Stimulated activated memory B cell treated with anti-CD40 and anti-IgM and Interleukin-4, amounts not matched to agents 10 μg/mL and 1 μg/mL and 100 μg/mL, for 72 hours (primary cell): ENCODE measurements at regions not wholly inside any gene's neighbourhood (a gene's known extent, or its start where the extent isn't known, plus 50 kb on each side); places are given as distances from the start of the nearest gene placed in this dataset.

Experiments used
- ATAC-seq: fragments of 150-1000 bp; cut with Tn5 transposase; 2 replicates; pipeline ENCODE4 v1.10.0; 2021
- H3K27ac Mint-ChIP-seq: one replicate; pipeline ENCODE4 v1.8.0; 2022; ENCODE audit warnings: mild to moderate bottlenecking, mixed read lengths
- H3K27me3 Mint-ChIP-seq: one replicate; pipeline ENCODE4 v1.8.0; 2022; ENCODE audit warnings: mixed read lengths
- H3K36me3 Mint-ChIP-seq: one replicate; pipeline ENCODE4 v1.8.0; 2022; ENCODE audit warnings: mixed read lengths
- H3K4me1 Mint-ChIP-seq: one replicate; pipeline ENCODE4 v1.8.0; 2022; ENCODE audit warnings: mixed read lengths
- H3K4me3 Mint-ChIP-seq: one replicate; pipeline ENCODE4 v1.8.0; 2022; ENCODE audit warnings: mild to moderate bottlenecking, moderate library complexity, mixed read lengths
- H3K9me3 Mint-ChIP-seq: one replicate; pipeline ENCODE4 v1.8.0; 2022; ENCODE audit warnings: mixed read lengths

DNA sequence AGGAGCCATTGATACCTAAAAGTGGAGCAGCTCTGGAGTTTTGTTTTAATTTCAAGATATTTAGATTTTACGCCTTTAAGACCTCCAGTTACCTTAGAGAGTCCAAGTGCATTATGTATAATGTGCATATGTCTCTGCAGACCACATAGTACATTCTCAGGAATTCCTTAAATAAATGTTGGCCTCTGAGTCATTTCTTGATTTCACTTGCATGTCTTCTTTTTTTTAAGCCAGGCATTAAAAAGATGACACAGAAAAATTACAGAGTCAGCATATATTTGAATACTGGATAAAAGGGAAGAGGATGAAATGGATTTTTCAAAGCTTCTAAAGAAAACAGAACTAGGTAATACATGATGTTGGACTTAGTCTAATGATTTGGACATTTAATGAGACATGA is 125.2 kb downstream of the TMCO5A start:
- H3K4me3 Mint-ChIP-seq, result peak overlapping the region; percentile 13
- peaks cover 31% of the 10 kb centered on the region for H3K4me1 Mint-ChIP-seq
- H3K36me3 Mint-ChIP-seq, result no peaks in the 10 kb centered on the region
- H3K27ac Mint-ChIP-seq, result peak overlapping the region; percentile 56
- peak; percentile 66 for ATAC-seq
- no peaks in the 10 kb centered on the region for H3K9me3 Mint-ChIP-seq
- no peaks in the 10 kb centered on the region for H3K27me3 Mint-ChIP-seq

DNA sequence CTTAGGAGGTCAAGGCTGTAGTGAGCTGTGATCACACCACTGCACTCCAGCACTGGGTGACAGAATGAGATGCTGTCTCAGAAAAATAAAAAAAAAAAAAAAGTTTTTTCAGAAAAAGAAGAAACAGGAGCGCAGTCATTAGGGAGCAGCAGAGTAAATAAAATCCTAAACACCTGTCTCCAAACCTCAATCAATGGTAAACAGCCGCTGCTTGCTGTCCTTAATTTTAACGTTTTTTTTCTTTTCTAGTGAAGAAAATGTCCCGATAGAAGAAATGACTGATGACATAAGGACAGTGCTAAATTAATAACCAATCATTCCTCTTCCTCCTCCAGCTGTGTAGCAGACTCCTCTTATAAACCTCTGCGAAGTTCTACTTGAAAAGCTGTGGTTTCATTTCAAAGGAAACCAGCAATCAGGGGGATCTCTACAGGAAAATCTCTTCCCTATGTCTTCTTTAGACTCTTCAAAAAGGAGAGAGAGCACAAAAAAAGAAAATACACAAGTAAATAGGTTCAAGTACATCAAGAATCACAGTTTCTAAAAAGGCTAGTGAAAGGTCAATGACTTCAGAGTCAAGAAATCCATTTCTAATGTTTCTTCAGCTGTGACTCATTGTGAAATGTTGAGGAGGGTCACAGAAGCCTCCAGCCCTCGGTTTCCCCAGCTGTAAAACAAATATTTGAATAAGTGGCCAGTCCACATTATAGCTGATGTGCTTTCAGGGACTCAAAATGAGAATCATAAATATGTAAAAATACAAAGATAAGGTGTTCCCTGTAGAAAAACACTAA is 127.6 kb downstream of the TMCO5A start:
- Mint-ChIP-seq H3K9me3 (no peaks in the 10 kb centered on the region), H3K4me3 (no peak overlapping the region), H3K4me1 (peaks cover 33% of the 10 kb centered on the region), H3K27ac (no peak overlapping the region), H3K27me3 (peaks cover 13% of the 10 kb centered on the region), H3K36me3 (no peaks in the 10 kb centered on the region)
- ATAC-seq, result no peak

DNA sequence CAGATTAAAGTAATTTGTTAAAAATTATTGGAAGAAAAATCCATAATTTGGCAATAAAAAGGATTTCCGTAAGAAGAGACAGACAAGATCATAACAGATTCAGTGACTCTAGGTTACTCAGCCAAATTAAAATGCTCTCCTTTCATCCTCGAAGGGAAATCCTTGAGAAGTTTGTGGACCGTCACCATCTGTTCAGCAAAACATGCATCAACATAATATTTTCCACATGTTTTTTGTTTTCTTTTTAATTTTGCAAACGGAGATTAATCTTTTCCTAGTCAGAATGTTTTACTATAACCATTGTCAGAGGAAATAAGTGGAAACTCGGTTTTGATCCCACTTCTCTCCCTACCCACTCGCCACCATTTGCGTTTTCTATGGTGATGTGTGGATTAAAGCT is 128.3 kb downstream of the TMCO5A start:
- H3K27ac Mint-ChIP-seq, result no peak overlapping the region
- H3K36me3 Mint-ChIP-seq, result no peaks in the 10 kb centered on the region
- H3K27me3 Mint-ChIP-seq, result peaks cover 13% of the 10 kb centered on the region
- H3K4me3 Mint-ChIP-seq, result no peak overlapping the region
- H3K9me3 Mint-ChIP-seq, result no peaks in the 10 kb centered on the region
- no peak for ATAC-seq
- H3K4me1 Mint-ChIP-seq, result peaks cover 28% of the 10 kb centered on the region

GRCh38 chr15:38065721-38066345 is 131.4 kb downstream of the TMCO5A start:
- peaks cover 13% of the 10 kb centered on the region for H3K27me3 Mint-ChIP-seq
- no peak for ATAC-seq
- H3K4me1 Mint-ChIP-seq, result peaks cover 27% of the 10 kb centered on the region
- no peak overlapping the region for H3K27ac Mint-ChIP-seq
- no peaks in the 10 kb centered on the region for H3K9me3 Mint-ChIP-seq
- H3K36me3 Mint-ChIP-seq, result no peaks in the 10 kb centered on the region
- H3K4me3 Mint-ChIP-seq, result no peak overlapping the region

- no peaks in the 10 kb centered on the region for H3K36me3 Mint-ChIP-seq
- H3K27me3 Mint-ChIP-seq, result peaks cover 13% of the 10 kb centered on the region
- ATAC-seq, result no peak
- no peak overlapping the region for H3K27ac Mint-ChIP-seq
- no peak overlapping the region for H3K4me3 Mint-ChIP-seq
- no peaks in the 10 kb centered on the region for H3K9me3 Mint-ChIP-seq
- H3K4me1 Mint-ChIP-seq, result peaks cover 32% of the 10 kb centered on the region
Observed at GRCh38 chr15:38066612-38067011, 132.2 kb downstream of the TMCO5A start.

- Mint-ChIP-seq H3K9me3 (no peaks in the 10 kb centered on the region), H3K4me1 (peaks cover 50% of the 10 kb centered on the region), H3K27me3 (peaks cover 13% of the 10 kb centered on the region), H3K4me3 (no peak overlapping the region), H3K36me3 (no peaks in the 10 kb centered on the region), H3K27ac (peak overlapping the region; percentile 60)
- peak; percentile 75 for ATAC-seq
Observed at GRCh38 chr15:38068626-38069391, 134.4 kb downstream of the TMCO5A start.

DNA sequence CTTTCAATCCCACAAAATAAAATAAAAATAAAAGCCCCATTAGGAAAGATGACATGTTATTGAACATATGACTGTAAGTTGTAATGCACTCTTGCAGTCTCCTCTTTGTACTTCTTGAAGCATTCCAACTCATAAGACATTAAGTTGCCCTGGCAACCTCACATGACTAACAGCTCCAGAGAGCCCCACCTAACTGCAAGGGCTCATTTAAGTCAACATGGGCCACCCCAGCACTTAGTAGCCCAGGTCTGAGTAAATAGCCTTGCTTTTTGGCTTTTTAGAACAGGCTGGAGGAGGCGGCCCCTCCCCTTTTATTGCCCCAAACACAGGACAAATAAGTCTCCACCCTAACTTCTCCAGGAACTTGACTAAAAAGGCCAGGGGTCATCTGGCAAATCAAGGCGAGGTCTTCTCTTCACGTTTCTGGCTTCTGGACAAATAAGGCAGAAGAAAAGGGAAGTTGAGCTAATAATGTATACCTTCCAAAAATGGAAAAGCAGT is 135.1 kb downstream of the TMCO5A start:
- Mint-ChIP-seq H3K9me3 (no peaks in the 10 kb centered on the region), H3K27me3 (peaks cover 13% of the 10 kb centered on the region), H3K4me3 (no peak overlapping the region), H3K27ac (peak overlapping the region; percentile 60), H3K4me1 (peaks cover 50% of the 10 kb centered on the region), H3K36me3 (no peaks in the 10 kb centered on the region)
- no peak for ATAC-seq

DNA sequence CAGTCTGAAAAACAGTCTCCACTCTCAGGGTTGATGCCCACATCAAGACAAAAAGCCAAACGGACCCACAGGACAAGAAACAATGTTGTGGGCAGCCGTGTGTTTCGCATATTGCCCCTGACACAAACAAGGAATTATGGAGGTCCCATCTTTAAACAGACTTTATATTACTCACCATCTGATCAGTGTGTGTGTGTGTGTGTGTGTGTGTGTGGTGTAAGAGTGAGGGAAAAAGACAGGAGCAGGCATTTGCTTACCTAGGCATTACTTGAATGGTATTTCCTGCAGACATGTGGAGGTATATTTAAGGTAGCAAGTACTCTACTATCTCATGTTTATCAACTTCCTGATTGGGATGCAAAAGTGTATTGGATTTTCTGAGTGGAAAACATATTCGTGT is 136.3 kb downstream of the TMCO5A start:
- peaks cover 8% of the 10 kb centered on the region for H3K27me3 Mint-ChIP-seq
- H3K4me3 Mint-ChIP-seq, result no peak overlapping the region
- H3K36me3 Mint-ChIP-seq, result no peaks in the 10 kb centered on the region
- peaks cover 60% of the 10 kb centered on the region for H3K4me1 Mint-ChIP-seq
- ATAC-seq, result no peak
- H3K9me3 Mint-ChIP-seq, result no peaks in the 10 kb centered on the region
- no peak overlapping the region for H3K27ac Mint-ChIP-seq

GRCh38 chr15:38071211-38071972 is 137.0 kb downstream of the TMCO5A start:
- ATAC-seq, result no peak
- Mint-ChIP-seq H3K36me3 (no peaks in the 10 kb centered on the region), H3K9me3 (no peaks in the 10 kb centered on the region), H3K4me1 (peaks cover 62% of the 10 kb centered on the region), H3K27ac (no peak overlapping the region), H3K27me3 (peaks cover 2% of the 10 kb centered on the region), H3K4me3 (no peak overlapping the region)

GRCh38 chr15:38072007-38072347 is 137.5 kb downstream of the TMCO5A start:
- H3K27ac Mint-ChIP-seq, result peak overlapping the region; percentile 85
- no peaks in the 10 kb centered on the region for H3K9me3 Mint-ChIP-seq
- no peaks in the 10 kb centered on the region for H3K27me3 Mint-ChIP-seq
- H3K4me1 Mint-ChIP-seq, result peaks cover 68% of the 10 kb centered on the region
- H3K36me3 Mint-ChIP-seq, result no peaks in the 10 kb centered on the region
- ATAC-seq, result no peak
- H3K4me3 Mint-ChIP-seq, result peak overlapping the region; percentile 80

GRCh38 chr15:38072348-38073177 is 138.1 kb downstream of the TMCO5A start:
- H3K4me1 Mint-ChIP-seq, result peaks cover 73% of the 10 kb centered on the region
- peak overlapping the region; percentile 80 for H3K4me3 Mint-ChIP-seq
- ATAC-seq, result peak; percentile 79
- H3K36me3 Mint-ChIP-seq, result no peaks in the 10 kb centered on the region
- H3K27ac Mint-ChIP-seq, result peak overlapping the region; percentile 85
- no peaks in the 10 kb centered on the region for H3K27me3 Mint-ChIP-seq
- no peaks in the 10 kb centered on the region for H3K9me3 Mint-ChIP-seq

GRCh38 chr15:38073178-38073946 is 138.9 kb downstream of the TMCO5A start:
- Mint-ChIP-seq H3K27me3 (no peaks in the 10 kb centered on the region), H3K27ac (peak overlapping the region; percentile 85), H3K4me1 (peaks cover 70% of the 10 kb centered on the region), H3K36me3 (no peaks in the 10 kb centered on the region), H3K4me3 (peak overlapping the region; percentile 80), H3K9me3 (no peaks in the 10 kb centered on the region)
- ATAC-seq, result no peak

- Mint-ChIP-seq H3K9me3 (no peaks in the 10 kb centered on the region), H3K4me3 (no peak overlapping the region), H3K27ac (no peak overlapping the region), H3K36me3 (no peaks in the 10 kb centered on the region), H3K4me1 (peaks cover 64% of the 10 kb centered on the region), H3K27me3 (no peaks in the 10 kb centered on the region)
- no peak for ATAC-seq
Observed at GRCh38 chr15:38074029-38074428, 139.6 kb downstream of the TMCO5A start.

DNA sequence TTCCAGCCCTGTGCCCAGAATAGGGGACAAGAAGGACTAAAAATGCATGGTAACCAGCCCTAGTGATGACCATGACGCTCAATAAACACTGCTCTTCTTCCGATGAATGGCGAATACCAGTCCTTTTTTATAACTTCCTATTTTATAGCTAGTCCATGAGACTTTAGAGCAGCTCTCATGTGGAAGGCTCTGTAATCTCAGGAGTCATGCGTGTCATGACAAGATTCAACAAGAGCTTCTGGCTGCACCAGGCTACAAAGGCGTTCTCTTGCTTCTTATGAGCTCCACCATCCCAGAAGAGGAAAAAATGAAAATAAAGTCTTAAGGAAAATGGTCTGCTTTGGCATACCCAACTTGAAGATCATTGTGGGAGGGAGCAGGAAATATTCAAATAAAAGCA is 141.0 kb downstream of the TMCO5A start:
- peaks cover 64% of the 10 kb centered on the region for H3K4me1 Mint-ChIP-seq
- peak overlapping the region; percentile 46 for H3K27ac Mint-ChIP-seq
- no peaks in the 10 kb centered on the region for H3K27me3 Mint-ChIP-seq

More for the DNA sequence above, 141.0 kb downstream of the TMCO5A start:
- Mint-ChIP-seq H3K36me3 (no peaks in the 10 kb centered on the region), H3K4me3 (no peak overlapping the region), H3K9me3 (no peaks in the 10 kb centered on the region)
- no peak for ATAC-seq
